HG02571 (cell line): ENCODE measurements at regions not wholly inside any gene's neighbourhood (a gene's known extent, or its start where the extent isn't known, plus 50 kb on each side); places are given as distances from the start of the nearest gene placed in this dataset.

Experiments
- ATAC-seq: cut with Tn5 transposase; IDR thresholded peaks from one replicate; pipeline ENCODE4 v1.9.1; 2021; ENCODE audit warnings: mild to moderate bottlenecking, moderate library complexity; ENCODE audit not compliant: unreplicated experiment

DNA sequence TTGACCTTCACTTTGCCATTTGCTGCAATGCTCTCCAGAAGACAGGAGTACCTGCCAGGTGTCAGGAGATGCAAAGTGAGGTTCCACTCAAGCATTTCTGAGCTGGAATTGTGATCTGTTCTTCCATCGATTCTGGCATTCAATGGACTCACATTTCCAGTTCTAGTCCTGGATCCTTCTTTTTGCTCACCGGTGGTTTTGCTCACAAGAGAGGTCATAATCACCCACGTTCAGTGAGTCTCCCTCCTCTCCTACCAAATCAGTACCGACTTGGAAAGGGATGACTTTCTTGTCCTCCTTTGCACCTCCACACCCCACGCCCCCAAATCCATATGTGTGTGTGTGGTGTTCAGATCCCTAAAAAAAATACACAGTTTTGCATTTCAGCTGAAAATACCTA lies 206.7 kb upstream of the IGF1R start:
- ATAC-seq = no peak

DNA sequence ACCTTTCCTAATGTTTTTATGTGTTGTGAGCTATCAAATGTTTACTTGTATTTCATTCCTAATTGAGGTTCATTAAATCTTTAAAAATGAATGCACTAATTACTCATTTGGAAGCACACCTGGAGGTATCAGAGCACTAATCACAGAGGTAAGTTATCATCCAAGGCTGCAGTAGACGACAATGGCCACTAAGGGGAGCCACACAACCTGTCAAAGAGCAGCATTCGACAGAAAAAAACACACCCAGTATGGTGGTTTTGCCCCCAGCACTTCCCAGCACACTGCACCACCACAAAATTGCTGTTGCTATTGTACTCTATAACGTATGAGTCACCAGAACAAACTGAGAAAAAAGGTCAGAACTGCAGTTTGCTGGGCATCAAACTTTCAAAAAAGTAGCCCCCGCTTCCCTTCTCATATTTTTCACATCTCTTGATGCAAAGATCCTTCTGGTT lies 205.9 kb upstream of the IGF1R start:
- ATAC-seq = peak; percentile 73

DNA sequence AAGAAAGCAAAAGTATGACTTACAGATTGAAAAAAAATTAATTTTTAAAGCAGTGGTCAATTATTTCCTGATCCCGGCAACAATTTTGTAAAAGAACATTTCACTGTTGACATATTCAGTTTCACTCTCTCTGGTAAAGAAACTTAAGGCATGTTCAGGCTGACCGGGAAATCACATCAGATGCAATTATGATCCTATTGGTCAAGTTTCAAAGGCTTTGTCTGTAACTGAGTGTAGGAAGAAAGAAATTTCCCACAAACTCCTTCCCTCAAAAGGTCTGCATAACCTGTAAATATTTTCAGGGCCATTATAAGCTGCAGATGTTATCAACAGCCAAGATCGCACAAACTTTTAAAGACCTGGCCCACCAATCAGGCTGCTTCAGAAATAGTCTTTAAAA lies 205.4 kb upstream of the IGF1R start:
- ATAC-seq = no peak

DNA sequence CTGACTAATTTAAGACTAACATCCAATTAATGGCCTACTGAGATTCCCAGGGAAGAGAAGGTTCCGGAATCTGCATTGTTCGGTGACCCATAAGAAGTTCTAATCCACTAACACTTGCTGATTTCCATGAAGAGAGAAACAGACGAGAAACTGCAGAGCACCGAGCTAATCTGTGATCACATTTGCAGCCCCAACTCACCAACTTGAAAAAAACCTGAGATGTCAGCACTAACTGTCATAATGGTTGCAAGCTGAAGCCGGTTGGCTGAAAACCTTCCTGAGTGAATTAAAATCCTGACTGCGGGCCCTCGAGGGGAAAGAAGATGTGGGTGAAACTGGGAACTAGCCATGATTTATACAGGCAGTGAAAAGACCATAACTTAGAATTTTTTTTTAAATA lies 204.8 kb upstream of the IGF1R start:
- no peak for ATAC-seq

DNA sequence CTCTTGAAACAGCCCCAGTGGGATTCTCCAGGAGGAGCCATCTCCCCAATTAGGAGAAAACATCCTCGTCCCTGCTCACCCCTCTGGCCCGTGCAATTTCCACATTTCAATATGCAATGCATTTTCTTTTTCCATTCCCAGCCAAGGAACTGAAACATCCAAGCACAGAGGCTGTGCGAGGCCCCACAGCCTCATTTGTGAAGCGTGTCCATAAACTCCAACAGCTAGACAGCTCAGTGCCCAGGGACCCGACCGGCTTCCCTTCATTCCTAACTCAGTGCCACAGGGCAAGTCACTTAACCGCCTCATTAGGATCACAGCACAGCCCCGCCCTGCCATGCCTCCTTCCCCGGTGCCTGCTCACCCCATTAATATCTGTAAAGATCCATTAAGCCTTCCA lies 204.2 kb upstream of the IGF1R start:
- ATAC-seq = no peak

DNA sequence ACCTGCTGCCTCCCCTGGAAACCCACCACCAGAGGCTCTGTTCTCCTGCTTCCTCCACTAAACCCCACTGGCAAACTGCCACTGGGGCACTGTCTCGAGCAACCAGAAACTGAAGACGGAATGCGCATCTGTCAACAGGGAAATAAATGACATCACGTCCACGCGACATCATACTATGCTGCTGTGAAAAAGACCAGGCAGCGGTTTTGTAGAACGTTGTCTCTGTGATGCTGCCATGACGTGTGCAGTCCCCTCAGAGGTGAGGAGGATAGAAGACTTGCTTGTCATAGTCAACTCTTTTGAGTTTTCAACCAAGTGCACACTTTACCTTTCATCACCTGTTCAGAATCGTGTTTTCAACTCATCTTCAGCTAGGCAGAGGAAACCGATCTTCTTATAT lies 203.0 kb upstream of the IGF1R start:
- ATAC-seq = no peak

DNA sequence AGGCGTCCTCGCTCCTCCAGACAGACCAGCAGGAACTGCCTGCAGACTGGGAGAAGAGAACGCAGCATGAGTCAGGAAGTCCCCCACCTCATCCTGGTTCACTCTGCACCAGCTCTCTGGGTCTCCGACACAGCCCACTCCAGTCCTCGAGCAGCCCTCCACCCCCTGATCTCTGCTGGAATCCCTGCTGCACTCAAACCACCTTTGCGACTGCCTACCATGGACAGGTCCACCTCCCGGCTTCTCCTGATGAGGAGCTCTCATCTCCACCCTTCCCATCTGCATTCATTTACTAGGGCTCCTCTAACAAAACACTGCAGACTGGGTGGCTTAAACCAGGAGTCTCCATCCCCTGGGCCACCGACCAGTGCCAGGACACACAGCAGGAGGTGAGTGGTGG lies 202.3 kb upstream of the IGF1R start:
- no peak for ATAC-seq

DNA sequence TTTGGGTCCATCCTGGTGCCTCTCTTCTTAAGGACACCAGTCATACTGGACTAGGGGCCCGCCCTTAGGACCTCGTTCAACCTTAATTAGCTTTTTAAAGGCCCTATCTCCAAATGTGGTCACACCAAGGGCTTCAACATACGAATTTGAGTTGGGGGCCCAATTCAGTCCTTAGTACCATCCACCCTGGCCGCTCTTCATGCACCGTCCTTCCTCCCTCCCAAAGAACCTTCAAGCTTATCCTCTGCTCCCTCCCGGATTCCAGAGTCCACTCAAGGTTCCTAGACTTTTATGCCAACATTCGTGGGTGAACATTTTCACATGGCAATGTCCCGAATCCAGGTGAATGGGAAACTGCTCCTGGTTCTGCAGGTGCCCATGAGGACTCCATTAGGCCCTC lies 201.3 kb upstream of the IGF1R start:
- no peak for ATAC-seq

DNA sequence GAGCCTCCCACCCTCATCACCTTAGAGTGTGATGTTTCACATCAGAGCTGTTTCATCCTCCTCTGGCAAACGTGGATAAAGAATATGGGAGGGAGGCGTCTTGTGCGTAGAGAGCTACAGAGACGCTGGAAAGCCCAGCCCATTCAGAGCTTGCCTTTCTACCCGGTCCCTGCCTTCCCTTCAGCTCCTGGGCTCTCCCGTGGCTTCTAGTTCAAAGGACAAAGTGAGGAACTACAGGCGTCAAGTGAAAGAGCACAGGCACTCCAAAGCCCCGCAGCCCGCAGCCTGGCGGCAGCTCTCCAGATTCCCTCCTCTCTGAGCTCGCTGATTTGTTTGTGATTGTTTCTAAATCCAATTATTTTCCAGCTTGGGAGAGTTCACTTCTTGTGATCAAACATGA lies 197.1 kb upstream of the IGF1R start:
- no peak for ATAC-seq

DNA sequence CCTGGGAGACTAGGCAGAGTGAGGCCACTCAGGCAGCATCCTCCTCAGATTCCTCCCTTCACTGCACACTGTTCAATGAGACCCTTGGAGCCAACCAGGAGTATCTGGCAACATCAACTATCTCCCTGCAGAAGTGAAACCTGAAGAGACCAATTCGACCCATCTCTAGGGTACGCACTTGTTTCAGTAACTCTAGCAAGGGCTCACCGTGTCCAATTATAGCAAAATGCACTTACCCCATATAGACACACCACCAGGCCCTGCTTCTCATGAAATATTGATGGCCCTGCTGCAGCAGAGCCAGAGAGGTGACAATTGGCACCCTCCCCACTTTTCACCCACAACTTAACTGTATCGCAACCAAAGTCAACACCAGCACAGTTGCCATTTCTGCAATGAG lies 196.1 kb upstream of the IGF1R start:
- ATAC-seq = no peak

DNA sequence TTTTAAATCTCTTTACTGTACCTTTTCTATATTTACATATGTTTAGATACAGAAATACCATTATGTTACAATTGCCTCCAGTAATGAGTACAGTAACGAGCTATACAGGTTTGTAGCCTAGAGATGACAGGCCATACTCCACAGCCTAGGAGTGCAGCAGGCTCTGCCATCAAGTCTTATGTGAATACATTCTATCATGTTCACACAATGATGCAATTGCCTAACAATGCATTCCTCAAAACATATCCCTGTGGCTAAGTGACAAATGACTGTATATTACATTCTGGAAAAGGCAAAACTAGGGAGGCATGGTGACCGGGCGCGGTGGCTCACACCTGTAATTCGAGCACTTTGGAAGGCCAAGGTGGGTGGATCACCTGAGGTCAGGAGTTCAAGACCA lies 192.4 kb upstream of the IGF1R start:
- no peak for ATAC-seq

DNA sequence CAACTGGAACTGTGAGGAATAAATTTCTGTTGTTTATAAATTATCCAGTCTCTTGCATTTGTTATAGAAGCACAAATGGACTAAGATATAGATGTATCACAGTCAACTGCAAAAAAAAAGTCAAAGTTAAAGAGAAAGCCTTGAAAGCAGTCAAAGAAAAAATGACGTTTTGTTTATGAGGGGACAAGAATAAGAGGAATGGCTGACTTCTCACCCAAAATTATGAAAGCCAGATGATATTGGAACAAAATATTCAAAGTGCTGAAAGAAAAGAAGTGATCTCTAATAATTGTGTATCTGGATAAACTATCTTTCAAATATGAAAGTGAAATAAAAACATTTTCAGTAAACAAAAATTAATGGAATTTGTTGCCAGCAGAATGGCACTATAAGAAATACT lies 171.8 kb upstream of the IGF1R start:
- ATAC-seq = no peak

DNA sequence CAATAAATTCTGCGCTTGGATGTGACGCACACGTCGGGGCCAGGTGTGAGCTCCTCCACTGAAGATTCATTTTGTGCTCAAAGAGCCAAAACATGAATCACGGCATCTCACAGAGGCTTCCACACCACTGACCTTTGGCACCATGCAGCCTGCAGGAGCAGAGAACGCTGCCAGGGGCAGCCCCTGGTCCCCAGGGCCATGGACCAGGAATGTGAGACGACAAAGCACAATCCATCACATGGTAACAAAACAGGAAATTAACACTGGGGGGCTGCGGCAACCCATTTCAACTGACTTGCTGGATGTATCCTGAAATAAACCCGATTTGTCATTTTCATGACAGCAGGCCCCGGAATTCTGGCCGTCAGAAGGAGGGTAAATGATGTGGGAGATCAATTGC lies 167.5 kb upstream of the IGF1R start:
- no peak for ATAC-seq

DNA sequence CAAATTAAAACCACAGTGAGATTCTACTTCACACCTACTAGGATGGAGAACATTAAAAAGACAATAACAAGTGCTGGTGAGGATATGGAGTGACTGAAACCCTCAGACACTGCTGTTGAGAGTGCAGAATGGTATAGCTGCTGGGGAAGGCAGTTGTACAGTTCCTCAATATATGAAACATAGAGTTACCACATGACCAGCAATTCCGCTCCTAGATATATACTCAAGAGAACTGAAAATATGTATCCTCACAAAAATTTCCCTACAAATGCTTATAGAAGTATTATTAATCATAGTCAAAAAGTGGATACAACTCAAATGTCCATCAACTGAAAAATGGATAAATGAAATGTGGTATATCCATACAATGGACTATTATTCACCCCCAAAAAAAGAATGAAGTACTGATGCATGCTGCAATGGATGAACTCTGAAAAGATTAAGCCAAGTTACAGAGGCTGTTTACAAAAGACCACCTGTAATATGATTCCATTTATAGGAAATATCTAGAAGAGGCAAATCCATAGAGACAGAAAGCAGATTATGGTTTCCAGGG lies 164.7 kb upstream of the IGF1R start:
- no peak for ATAC-seq

DNA sequence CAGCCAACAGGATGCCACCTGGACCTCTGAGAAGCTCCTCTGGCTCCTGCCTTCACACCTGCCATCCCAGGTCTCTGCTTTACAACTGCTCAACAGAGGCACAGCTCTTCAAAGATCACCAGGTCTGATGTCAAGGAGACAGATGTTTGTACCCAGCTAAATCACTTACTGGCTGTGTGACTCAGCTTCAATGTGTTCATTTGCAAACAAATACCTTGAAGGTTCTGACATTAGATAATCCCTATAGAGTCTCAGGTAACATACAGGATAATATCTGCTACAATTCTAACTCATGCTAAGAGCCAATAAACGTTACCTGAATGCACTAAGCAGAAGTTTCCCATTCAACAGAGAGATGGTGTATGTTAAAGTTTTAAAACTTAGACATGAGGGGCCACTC lies 163.4 kb upstream of the IGF1R start:
- ATAC-seq = no peak

DNA sequence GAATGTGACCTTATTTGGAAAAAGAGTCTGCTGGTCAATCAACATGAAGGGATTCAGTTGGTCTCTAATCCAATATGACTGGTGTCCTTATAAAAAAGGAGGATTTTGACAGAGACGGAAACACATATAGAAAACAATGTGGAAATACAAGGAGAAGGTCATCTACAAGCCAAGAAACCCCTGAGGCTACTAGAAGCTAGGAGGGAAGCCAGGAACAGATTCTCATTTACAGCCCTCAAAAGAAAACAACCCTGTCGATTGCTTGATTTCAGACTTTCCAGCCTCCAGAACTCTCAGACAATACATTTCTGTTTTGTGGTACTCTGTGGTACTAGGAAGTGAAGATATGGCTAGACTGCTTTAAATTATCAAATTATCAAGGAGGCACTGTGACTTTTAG lies 162.9 kb upstream of the IGF1R start:
- no peak for ATAC-seq

DNA sequence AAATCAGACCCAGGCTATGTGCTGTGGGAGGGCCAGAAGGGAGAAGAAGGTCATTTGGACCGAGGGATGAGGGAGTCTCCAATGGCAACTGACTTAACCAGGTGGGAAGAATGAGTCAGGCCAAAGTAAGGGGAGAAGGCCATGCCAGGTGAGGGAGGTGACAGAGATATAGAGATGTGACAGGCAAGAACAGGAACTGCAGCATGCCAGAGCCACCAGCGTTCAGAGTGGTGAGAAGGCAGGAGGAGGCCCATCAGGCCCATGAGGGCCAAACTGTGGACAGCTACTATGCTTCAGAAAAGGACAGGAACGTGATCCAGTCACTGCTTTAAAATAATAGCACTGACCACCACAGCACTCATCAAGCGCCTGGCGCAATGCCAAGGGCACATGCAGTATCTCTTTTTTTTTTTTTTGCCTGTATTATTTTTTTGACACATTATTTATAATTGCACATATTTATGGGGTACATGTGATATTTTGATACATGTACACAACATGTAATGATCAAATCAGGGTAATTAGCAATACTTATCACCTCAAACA lies 154.3 kb upstream of the IGF1R start:
- ATAC-seq = no peak

DNA sequence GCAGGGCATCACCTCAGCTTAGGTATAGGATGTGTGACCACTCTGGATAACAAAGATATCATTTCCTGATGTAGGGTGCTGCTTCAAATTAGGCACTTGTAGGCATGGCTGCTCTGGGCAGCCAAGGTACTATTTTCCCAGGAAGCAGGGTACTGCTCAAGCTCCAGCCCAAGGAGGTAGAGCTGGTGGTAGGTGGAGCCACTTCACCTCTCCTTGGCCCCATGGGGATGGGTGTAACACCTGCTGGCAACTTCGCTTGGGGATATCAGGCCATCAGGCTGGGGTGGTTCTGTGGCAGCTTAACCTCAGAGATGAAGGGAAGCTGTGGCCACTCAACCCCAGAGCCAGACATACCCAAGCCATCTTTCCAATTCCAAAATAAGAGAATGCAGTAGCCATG lies 147.1 kb upstream of the IGF1R start:
- no peak for ATAC-seq

DNA sequence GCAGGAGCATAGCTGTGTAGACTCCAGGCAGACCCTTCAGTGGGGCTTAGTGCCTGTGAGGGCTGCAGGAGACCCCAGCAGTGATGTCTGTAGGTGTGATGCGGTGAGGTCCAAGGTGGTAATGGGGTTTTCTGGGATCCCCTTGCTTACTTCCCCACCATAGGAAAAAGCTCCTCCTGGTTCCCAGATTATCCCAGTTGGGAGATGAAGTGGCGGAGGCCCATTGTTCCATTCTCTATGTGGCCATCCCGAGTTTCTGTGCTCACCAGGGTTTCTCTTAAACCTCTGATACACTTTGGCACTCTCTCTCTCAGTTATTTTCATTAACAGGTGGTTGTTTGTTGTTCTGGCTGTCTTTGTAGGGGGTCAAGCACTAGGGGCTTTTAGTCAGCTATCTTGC lies 146.7 kb upstream of the IGF1R start:
- no peak for ATAC-seq

DNA sequence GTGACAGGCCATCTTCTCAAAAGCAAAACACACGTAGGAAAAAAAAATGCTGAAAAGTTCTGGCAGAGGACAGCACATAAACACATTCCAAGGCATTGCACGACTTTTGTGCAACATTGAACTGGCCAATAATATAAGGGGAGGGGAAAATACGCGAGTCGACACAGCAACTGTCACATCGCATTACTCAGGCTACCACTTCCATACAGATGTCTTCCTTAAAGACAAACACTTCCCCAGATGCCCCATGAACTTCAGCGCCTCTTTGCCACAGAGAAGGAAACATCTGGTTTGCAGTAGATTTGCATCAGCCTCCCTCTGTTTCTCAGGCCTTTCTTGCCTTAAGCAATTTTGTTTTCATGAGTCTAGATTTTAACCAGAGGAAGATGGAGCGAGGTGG lies 144.4 kb upstream of the IGF1R start:
- no peak for ATAC-seq

DNA sequence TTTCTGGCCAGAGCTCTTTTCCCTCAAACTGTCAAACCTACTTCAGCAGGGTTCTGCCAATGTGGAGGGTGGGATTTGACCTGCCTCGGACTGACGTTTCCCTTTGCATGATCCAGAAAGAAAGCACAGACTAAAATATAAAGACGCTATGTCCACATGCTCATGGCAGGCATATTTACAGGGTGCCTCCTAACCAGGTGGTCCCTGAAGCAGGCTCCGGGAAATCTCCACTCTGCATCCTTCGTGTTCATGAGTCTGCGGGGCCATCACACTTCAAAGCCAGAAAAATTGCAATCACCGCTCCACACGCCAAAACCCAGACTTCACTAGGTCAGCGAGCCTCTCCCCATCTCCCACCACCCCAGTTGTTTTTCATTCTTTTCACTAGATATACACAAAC lies 143.3 kb upstream of the IGF1R start:
- ATAC-seq = no peak

DNA sequence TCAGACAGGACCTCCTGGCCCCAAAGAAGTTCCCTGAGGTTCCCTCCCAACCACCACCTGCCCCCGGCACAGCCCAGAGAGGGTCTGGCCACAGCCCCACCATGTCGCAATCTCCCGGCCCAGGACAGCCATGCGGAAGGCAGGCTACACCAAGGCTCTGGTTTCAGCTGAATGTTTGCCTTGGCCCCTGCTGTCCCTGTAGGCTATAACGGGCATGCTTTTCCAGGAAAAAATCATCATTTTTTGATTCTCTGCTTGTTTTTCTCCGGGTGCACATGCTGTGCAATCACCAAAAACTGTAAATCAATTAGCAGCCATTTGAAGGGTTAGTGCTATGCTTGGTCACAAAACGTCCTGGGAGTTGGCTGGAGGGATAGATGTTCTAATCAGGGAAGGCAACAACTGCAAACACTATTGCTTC lies 142.7 kb upstream of the IGF1R start:
- ATAC-seq = no peak

DNA sequence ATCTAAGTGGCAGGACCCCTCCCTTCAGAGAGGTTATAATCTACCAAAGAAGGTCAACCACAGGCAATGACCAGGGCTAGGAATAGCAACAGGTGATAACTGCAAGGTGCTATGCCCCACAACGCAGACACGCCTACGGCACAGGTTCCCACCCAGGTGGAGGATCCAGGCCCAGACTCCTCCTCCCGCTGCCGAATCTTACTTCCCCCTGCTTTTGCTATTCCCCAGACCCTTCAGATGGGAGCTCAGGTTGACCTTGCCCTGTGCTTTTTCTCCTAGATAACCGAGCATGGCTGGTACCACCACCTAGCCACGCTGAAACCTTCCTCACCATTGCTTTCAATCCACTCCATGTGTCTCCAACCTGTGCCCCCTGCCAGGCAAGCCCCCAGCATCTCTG lies 142.2 kb upstream of the IGF1R start:
- ATAC-seq = no peak
